ENCODE measurements at regions not wholly inside any gene's neighbourhood (a gene's known extent, or its start where the extent isn't known, plus 50 kb on each side); places are given as distances from the start of the nearest gene placed in this dataset.

DNA sequence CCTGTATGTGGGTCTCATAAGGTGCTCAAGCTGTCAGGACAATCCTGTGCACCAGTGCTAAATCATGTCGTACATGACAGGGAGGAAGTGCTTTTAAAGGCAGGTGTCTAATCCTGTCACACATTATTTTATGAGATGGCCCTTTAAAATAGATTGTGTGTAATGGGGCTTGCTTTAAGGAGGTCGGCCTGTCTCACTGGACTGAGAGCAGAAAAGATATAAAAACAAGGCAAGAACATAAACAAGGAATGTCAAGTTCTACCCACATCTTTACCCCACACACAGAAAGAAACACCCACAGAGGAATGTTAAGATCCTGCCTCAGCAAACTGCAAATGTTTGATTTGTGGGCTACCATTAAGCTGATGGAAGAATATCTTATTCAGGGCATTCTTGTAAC lies 279.0 kb downstream of the FOXA2 start:
- DNase-seq: no peak

- DNase-seq: no peak
These were observed 280.8 kb downstream of the FOXA2 start for GRCh38 chr20:22303523-22303922.

- DNase-seq: no peak
These were observed 282.3 kb downstream of the FOXA2 start for GRCh38 chr20:22302039-22302438.

- no peak for DNase-seq
These were observed 290.5 kb downstream of the FOXA2 start for GRCh38 chr20:22293886-22294285.

- DNase-seq: no peak
These were observed 294.9 kb downstream of the FOXA2 start for GRCh38 chr20:22289442-22289841.

DNA sequence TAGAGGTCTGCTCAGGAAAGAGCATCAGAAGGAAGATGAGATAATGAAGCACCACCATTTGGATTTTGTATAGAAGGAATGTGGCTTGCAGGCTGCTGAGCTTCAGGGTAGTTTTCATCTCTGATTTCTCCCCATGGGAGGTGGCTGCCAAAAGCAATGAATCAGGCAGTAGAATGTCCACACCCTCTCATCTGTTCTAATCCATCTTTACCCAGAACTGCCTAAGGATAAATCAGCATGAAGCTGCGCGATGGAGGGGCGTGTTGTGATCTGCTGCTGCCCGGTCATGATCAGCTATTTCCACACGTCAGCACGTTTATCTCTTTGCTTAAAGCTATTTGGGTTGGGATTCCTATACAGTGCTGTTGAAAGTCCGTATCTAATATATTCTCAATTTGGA lies 295.4 kb downstream of the FOXA2 start:
- DNase-seq: no peak

GRCh38 chr20:22288156-22288555 lies 296.2 kb downstream of the FOXA2 start:
- no peak for DNase-seq

DNA sequence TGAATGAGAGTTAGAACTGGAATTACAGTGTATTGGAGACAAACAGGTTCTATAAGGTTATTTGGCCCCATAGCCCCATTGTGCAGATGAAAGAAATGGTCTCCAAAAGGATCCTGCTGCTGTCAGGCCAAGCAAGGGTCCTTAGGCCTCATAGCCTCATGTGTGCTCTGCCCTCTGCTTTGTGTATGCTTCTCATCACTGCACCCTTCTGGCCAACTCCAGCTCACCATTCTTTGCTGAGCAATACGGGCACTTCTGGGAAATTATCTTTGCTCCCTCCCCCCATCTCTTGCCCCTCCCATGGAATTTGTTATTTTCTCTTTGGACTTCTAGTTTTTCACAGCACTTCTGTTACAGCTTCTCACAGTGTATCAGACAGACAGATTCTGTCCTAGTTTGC lies 298.8 kb downstream of the FOXA2 start:
- DNase-seq: no peak

GRCh38 chr20:22282696-22283095 lies 301.7 kb downstream of the FOXA2 start:
- no peak for DNase-seq

DNA sequence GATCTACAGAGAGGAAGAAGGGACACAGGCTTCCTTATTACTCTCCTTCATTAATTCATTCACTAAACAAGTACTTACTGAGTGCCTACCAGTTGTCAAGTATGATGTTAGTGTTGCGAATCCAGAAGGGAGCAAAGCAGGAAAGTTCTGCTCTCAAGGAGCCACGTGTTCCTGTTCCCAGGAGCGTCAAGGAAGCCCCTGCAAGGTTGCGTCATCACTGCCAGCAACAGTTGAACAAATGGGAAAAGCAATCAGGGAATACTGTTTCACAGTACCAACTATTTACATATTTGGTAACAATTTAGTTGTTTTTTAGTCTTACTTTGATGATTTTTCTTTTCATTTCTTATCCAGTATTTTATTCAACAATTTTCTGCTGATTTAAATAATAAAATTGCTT lies 310.0 kb downstream of the FOXA2 start:
- DNase-seq: no peak

DNA sequence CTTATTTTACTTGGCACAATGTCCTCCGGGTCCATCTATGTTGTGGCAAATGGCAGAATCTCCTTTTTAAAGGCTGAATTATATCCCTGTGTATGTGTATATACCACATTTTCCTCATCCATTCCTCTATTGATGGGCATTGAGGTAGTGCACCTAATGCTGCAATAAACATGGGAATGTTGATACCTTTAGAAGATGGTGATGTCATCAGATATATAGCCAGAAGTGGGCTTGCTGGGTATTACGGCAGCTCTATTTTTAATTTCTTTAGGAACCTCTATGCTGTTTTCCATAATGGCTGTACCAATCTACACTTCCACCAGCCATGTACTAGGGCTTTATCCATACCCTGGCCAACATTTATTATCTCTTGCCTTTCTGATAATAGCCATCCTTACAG lies 315.7 kb downstream of the FOXA2 start:
- DNase-seq: no peak

DNA sequence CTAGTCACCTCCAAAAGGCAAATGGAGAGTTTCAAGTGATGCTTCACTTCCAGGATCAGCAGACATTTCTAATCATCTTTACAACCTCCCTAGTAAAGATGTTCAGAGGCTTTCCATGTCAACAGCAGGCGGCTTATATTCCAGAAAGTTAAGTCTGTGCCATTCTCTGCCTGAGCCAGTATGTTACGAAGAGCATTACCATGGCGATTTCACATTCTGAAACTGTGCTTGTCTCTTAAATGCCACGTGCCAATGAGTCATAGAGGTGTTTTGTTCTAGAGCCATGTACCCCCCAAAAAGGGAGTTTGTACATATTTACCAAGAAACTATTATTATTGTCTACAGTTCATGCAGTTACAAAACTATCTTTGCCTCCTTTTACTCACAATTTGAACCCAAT lies 319.5 kb downstream of the FOXA2 start:
- no peak for DNase-seq

DNA sequence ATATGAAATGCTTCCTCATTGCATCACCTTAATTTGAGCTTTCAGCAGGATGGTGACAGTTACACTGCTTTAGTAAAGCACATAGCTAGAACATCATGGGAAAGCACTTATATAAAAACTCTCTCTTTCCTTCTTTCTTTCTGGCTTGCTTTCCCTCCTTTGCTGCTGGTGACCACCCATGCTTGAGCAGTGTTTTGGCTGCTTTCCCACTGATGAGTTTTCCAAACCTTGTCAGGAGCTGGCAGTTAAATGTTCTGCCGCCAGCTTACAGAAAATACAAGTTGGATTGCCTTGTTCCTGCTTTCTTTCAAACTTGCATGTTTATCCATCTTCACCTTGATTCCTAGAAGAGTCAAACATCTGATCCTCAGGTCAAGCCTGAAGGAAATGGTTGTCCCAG lies 323.9 kb downstream of the FOXA2 start:
- no peak for DNase-seq

DNA sequence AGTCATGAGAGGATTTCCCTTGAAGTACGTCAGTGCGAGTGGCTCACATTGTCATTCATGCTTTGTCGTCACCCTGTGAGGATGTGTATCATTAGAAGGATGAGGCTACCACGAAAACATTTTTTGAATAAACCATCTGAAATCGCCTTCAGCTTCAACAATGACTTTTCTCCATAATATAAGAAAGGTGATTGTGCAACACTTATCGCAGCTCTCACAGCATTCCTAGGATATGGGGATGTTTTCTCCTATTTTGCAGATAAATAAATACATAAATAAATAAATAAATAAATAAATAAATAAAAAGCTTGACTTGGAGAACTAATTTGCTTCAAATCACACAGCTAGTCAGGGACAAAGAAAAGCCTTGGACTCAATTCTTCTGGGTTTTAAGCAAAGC lies 326.5 kb downstream of the FOXA2 start:
- no peak for DNase-seq

GRCh38 chr20:22248051-22248667 lies 336.2 kb downstream of the FOXA2 start:
- no peak for DNase-seq

DNA sequence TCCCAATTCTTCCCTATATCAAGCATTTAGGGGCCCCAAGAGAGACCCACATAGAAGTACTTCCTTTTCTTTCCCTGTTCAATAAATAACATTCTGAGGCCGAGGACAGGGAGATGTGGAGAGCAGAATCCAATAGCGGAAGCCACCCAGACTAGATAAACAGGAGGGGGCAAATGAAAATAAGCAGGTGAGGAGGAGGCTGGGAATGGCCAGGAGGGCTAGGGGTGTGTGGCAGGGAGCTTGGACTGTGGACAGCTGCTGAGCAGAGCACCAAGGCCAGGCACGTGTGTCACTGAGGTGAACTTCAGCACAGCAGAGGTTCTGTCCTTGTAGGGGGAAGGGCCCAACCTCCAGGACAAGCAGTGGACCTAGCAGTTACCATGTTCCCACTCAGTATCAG lies 339.2 kb downstream of the FOXA2 start:
- no peak for DNase-seq

DNA sequence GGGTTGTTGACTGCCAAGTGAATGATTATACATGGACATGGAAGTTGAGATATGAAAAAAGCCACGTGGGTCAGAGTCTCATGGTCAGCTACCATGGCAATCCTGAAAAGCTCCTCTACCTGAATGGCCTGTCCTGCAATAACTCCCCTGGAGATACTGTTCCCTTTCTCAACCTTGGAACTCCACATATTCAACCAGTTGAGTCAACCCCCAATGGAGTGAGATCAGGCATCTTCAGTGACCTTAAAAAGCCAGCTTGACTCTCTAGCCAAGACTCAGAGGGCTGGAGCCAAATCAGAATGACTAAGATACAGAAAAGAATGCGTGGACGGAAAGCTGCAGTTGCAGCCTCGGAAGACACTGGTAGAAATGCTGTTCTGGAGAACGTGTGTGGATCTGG lies 341.3 kb downstream of the FOXA2 start:
- no peak for DNase-seq

- DNase-seq: no peak
These were observed 342.8 kb downstream of the FOXA2 start for GRCh38 chr20:22241609-22242008.

GRCh38 chr20:22232923-22233322 lies 351.4 kb downstream of the FOXA2 start:
- DNase-seq: no peak

GRCh38 chr20:22232473-22232872 lies 351.9 kb downstream of the FOXA2 start:
- no peak for DNase-seq

DNA sequence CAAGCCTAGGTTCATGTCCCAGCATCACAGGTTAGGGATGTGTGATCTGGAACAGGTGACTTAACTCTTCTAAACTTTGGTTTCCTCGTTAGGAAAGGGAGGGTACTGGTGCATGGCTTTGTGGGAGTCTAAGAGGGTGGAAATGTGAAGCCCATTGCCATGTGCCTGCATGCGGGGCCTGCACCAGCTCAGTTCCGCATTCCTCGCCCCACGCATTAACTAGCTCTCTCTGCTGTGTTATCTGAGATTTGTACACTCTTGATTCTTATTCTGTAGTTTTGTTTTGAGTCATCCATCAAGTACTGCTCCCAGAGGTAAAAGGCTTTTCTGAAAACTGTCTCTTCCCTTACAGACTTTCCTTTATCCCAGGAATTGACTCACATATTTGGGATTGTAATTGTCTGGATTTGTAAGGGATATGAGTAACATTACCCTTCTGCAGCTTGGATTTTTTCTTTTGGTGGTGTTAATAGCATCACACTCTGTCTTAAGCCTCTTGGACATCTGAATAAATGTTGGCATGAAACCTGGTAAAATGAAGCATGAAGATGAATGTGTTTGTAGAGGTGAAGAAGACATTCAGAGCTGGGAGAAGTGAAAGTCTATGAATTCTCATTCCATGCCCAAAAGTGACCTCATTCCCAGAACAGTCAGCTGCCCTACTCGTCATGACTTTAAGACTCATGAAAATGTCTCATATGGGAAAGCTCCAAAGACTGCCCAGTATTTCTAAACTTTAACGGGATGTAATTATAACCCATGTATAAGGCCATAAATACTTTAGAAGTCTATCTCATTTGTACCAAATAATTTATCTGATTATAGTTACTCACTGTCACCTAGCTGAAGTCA lies 357.3 kb downstream of the FOXA2 start:
- no peak for DNase-seq

GRCh38 chr20:22223236-22223635 lies 361.1 kb downstream of the FOXA2 start:
- DNase-seq: no peak

- no peak for DNase-seq
These were observed 366.5 kb downstream of the FOXA2 start for GRCh38 chr20:22217712-22218352.

DNA sequence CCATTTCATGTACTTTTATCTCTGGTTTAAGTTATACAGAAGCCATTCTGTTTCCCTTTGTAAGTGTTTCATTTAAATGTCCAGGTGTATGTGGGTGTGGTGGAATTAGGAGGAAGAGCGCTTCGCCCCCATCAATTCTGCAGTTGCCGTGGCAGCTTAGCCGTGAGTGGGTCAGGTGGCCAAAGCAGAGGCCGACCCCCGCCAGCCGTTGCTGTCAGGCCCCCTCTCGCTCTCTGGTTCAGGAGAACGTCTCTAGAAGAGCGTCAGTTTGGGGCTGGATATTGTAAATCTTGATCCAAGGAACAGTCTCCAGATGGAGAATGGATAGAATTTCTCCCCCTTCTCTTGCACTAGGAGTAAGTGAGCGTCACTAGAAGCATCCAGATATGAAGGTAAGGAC lies 367.4 kb downstream of the FOXA2 start:
- DNase-seq: no peak
